GM21717 (cell line): ENCODE measurements at regions not wholly inside any gene's neighbourhood (a gene's known extent, or its start where the extent isn't known, plus 50 kb on each side); places are given as distances from the start of the nearest gene placed in this dataset.

ENCODE experiments used
- ATAC-seq: cut with Tn5 transposase; IDR thresholded peaks from one replicate; pipeline ENCODE4 v1.9.1; 2021; ENCODE audit warnings: mild to moderate bottlenecking, moderate library complexity; ENCODE audit not compliant: unreplicated experiment

DNA sequence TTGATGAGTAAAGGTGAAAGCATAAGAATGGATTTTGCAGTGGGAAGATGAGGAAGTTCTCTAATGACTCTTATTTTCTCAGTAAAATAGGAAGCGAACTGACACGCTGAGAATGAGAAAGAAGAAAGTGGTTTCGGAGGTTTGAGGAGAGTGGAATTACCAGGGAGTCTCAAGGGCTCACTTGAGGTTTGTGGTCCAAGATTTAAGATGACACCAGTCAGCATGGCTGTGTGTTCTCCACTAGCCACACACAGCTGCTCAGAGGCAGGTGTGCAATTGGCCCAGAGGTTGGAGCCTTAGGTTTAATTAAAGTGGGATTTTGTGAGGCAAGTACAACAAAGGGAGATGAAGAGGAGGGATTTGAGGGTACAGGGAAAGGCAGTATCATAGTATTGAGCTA is 99.6 kb upstream of the NBEA start:
- ATAC-seq = no peak

DNA sequence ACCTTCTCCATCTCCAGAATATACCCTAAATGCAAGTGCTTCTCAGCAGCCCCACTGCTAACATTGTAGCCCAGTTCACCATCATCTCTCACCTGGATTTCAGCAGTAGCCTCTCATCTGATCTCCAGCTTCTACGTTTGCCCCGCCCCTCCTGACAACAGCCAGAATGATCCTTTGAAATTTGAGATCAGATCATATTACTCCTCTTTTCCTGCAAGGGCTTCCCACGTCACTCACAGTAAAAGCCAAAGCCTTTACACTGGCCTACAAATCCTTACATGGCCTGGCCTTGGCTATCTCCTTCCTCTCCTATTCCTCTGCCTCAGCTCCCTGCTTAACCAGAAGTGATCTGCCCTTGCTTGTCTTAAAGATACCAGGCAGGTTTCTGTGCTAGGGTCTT is 94.3 kb upstream of the NBEA start:
- no peak for ATAC-seq

DNA sequence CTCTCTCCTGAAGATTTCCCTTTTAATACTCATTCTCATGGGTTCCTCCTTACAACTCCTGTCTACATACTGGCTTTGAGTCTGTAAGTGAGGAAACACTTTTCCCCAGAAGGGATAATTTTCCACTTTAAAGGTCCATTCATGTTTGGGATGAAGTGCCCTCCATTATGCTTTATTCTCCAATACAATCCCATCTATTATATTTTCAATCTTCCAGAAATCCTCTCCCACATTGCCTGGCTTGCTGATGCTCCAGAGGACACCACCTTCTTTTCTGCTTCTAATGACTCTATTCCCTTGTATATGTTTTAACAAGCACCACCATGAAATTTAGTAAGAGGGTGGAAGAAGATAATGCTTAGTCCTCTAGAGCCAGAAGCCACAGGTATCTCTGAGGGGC is 92.7 kb upstream of the NBEA start:
- no peak for ATAC-seq

DNA sequence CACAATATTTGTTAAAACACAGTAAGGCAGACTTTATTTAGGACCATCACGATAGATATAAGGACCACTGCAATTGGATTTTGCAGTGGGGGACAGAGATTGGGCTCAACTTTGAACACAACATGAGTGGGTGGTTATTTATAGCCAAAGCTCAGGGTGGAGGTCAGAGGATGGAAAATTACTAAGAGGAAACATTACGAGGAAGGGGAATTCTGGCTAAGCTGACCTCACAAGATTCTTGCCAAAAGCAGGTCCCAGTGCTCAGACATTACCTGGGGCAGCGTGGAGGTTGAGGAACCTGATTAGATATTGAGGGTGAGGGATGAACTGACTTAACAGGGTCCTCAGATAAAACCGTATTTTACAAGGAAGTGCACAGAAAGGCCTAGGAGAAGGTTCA is 88.9 kb upstream of the NBEA start:
- ATAC-seq = no peak

DNA sequence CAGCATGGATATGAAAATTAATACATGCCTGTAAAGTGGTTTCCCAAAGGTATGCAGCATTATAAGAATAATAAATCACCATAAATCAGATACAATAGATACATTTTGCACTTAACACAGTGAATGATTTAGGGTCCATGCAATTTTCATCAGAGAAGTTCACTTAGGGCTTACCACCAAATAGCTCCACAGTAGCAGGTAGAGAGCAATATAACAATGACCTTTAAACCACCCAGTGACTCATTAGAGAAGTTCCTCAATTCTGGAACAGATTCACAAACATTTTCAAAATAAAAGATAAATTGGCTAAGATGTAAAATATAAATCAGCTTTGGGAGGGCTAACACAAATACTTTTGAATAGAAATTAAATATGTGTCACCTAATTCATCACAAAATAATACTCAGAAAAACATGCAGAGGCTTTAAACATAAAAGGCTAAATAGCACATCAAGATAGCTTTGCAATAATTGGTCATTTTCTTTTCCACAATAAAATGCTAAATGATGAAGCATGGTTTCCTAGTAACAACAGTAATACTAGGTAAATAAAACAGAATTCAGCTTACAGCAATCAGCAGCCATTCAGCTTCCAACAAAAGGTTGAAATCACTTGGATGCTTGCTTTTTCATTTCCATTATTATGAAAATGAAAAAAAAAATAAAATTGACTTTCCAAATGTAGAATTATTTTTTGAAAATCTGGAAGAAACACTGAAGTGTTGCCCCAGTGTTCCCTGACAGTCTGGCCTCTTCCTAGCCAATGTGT is 84.3 kb upstream of the NBEA start:
- ATAC-seq = no peak

DNA sequence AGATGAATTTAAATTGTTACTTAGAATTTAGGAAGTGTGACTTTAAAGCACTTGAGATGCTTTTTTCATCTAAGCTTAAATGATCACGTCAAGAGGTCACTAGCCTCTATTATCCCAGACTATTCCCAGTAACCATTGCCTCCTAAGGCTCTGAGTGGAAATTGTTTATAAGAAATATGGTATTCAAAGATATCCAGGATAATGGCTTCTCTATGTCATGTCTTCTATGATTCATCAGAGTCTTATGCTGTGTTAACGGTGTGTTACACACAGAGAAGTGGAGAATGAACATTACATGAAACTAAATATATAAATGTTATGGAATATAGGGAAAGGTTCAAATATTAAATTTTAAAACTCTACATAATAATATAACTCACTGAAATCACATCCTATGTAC is 79.8 kb upstream of the NBEA start:
- ATAC-seq = no peak

DNA sequence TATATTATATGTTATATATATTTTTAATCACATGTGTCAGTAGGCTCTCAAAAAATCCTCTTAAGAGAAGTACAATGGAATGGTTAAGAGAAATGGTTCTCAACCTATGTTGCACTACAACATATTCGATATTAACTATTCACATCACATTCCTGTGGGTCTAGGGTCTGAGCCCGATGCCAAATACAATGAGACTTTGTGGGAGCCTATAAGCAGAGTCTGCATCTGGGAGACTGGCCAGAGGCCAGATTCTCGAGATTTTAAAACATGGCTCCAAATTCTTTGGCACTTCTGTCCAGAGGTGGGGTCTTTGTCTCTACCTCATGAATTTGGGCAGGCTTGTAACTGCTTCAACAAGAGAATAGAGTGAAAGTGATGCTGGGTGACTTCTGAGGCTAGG is 79.4 kb upstream of the NBEA start:
- ATAC-seq = no peak

DNA sequence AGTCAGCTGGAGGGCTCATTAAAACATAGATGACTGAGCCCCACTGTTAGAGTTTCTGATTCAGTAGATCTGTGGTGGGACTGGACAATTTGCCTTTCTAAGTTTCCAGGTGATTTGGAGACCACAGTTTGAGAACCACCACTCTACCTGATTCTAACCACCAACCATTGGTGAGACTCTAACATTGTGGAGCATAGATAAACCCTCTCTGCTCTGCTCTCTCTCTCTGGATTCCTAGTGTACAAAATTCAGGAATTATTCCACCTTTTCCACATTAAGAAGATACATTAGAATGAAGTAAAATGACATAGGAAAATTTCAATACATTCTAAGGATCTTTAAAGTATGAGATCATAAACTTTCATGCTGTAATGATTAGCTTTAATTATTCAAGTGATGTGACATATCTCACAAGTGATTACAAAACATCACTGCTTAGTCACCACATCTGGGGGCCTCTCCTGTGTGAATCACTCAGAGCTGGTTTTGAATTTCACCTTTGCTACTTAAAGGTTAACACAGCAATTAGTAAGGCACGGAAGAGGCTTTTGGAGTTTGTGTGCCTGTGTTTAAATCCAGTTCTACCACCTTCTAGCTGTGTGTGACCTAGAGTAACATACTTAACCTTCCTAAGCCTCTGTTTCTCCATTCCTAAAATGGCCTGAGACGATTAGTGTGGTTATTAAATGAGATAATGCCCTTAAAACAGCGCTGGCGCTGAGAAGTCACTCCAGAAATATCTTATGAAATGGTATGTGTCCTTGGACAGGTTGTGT is 78.5 kb upstream of the NBEA start:
- ATAC-seq = no peak

DNA sequence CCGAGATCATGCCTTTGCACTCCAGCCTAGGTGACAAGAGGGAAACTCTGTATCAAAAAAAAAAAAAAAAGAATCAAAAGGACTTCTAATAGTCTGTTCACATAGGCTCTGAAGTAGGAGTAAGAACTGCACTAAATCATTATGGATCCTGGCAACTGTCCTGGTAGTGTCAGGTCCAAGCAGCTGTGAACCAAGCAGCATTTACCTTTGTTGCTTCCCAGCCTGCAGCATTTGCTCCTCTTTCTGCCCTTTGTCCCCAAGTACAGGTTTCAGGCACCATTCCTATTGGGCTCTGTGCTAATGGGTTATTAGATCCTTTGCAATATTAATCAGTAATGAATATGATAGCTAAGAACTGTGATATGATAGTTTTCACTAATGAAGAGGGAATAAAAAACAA is 77.4 kb upstream of the NBEA start:
- no peak for ATAC-seq

DNA sequence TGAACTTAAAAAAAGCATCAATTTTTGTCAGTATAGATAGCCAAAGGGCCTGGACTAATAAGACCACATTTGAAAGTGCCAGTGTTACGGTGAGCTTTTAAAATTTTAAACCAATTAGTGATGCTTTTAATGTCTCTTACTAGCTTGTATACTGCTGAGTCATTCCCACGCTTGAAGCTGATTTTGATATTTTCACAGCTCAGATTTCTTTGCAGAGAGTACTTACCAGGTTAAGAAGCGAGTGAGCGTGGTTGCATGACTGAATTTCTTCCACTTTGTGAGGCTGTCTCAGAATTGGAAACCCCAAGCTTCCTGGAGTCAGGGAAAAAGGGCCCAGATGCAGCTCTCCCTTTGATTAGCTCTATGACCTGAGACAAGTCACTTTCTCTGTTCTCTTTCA is 74.5 kb upstream of the NBEA start:
- ATAC-seq = no peak

DNA sequence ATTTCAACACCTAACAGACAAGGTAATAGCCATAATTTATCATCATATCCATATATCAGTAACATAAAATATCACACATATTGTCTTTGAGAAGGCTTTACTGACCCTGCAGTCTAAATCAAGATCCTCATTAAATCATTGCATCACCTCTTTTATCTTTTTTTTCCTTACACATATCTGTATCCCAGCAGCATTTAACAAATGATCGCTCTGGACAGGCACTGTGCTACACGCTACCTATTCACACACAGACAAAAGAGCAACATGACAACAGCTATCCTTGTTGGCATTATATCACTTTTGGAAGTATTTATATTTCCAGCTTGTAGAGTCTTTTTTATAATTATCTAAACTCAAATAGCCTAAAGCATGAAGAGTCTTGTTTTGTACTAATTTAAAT is 73.3 kb upstream of the NBEA start:
- ATAC-seq = no peak

DNA sequence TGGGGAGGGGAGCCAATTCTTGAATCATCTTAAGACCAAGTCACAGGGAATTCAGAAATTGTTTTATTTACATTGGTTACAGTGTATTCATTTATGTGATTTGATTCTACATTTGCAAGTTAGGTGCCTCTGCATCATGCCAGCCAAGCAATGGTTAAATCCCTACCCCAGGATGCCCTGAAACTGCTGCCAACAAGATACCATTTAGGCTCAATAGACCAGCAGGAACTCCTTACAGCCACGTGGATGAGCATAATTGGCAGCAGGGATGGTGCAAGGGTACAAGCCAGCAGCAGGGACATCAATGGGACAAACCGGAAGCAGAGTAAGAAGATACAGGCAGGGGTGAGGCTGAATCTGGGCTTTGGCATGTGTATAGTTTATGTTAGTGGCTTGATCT is 72.4 kb upstream of the NBEA start:
- no peak for ATAC-seq

DNA sequence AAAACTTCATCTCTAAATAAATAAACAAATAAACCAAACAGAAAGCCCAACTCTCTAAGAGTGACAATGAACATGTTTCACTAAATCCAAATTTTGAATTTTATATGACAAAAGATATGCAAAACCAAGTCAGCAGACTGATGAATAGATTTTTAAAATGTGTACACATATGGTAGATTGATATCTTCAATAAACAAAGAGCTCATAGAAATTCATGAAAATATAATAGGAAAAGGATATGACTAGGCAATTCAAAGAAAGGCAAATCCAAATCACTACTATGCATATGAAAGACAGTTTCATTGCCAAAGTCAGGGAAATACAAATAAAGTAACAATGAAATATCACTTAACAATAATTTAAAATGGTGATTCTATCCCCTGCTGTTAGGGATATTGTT is 63.7 kb upstream of the NBEA start:
- ATAC-seq = no peak

DNA sequence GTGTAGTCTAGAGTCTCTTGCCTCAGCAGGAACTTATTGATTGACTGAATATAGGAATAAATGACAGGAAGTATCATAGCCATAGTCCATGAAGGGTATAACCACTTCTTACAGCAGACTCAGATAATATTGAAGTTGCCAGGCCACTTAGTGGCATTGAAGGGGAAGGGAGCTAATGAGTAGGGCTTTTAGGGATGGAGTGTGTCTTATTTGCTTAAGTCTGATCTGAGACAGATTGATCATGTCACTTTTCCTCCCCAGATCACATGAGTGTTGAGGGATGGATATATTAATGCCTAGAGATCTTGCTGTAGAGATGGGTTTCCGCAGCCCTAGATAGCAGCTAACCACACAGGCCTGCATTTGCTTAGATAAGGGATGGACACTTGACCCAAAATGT is 62.2 kb upstream of the NBEA start:
- no peak for ATAC-seq

DNA sequence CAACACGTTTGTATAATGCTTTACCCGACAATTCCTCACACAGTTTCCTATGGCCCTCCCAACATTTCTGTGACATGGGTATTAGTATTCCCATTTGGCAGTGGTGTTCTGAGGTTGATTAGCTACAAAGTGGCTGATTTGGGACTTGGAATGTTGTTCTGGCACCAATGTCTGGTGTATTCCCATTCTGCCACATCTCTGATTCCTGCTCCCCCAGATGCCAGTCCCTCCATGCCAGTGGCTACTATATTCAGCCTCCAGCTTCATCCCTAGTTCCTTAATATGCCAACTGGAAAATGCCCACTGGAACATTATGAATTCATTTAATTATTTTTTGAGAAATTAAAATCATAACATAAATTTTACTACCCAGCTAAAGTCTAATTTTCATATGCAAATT is 60.6 kb upstream of the NBEA start:
- no peak for ATAC-seq

DNA sequence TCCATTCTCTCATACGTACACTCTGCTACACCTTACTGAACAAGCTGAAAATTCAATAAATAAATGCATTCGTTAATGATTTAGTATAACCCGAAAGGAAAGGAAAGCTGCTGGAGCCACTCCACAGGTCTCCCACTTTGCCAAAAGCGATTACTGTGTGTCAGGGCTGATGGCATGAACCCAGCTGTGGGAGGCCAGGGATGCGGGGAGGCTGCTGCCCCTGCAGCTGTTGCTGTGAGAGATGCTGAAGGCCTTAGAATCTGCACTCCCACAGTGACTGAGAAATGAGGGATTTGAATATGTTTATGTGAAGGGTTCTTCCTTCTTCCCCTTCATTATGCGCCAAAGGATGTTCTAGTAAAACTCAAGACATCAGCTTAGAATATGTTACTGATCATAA is 58.7 kb upstream of the NBEA start:
- no peak for ATAC-seq

DNA sequence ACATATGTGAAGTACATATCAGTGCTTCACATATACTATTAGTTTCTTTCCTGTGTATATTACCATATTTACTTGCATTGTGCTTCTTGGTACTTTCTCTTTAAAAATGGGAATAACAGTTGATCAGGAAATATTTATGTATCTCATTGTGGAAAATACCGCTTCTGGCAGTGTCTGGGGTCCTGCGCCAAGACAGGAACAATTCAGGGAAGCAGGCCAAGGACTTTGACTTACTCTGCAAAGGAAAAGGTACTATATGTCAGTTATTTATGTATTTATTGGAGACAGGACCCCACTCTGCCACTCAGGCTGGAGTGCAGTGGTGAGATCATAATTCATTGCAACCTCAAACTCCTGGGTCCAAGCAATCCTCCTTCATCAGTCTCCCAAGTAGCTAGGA is 57.7 kb upstream of the NBEA start:
- ATAC-seq = no peak

DNA sequence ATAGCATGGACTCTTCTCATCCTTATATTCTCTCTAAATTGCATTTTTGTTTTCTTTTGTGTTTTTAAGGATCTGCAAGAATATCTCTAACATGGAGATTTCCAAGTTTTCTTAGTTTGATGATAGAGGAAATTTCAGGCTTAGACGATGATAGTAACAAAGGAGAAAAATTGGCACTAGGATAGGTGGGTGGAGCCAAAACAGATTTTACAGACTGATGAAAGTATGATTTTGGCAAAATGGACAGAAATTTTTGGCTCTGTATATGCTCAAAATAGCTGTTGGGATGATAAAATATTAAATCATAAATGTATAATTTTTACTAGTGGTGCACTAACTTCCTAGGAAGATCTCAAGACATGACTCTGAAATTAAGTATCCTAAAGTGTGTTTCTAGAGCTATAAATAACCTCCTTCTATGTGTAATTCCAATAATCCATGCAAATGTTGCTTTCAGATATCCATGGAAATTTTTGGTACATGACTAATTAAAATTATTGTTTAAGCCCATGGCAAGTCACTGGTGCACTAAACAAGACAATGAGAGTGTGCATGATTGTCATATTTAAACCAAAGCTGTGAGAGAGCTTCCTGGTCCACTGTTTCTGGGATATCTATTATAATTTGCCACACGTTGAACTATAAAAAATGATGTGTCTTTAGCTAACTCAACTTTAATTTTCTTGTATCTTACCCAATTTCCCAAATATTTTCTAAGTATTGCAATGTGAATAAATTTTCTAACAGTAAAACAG is 55.8 kb upstream of the NBEA start:
- ATAC-seq = no peak

DNA sequence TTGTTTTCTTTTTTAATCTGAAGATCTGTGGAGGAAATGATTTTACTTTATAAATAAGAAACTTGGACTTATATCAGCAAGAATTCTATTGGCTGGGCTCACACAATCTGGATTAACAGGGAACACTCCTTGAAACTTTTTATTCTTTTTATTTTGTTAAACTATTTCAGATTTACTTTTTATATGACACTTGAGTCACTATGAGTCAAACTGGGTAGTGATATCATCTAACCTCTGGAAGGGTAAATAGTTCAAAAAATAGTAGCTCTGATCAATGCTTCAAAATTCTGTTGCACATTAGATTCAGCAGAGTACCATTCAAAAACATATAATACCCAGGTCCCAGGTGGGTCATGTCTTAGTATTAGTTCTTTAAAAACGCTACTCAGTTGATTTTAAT is 55.1 kb upstream of the NBEA start:
- no peak for ATAC-seq
